CD4-positive, alpha-beta memory T cell (primary cell): ENCODE measurements at regions not wholly inside any gene's neighbourhood (a gene's known extent, or its start where the extent isn't known, plus 50 kb on each side); places are given as distances from the start of the nearest gene placed in this dataset.

ENCODE experiments used
- CTCF ChIA-PET: fragments of 350-600 bp; sonication (Branson Sonifier 250); formaldehyde crosslinking; loops from one replicate; lab custom pipeline; 2021; ENCODE audit warnings: inconsistent platforms; ENCODE audit not compliant: partially characterized antibody; lab: Charles Lee
- POLR2A ChIA-PET: fragments of 350-600 bp; sonication (Branson Sonifier 250); formaldehyde crosslinking; loops from one replicate; lab custom pipeline; 2021; ENCODE audit not compliant: partially characterized antibody; lab: Charles Lee
- DNase-seq, 5 donors: peaks; one replicate each; pipeline versions ENCODE4 v3.0.0 to v3.0.0-alpha.2; 2020 to 2022; ENCODE audit warnings: mixed read lengths in 1 of 5
- H3K27ac ChIP-seq: one replicate; pipeline ENCODE4 v1.7.0; 2013; ENCODE audit warnings: low read depth, low read length
- H3K27me3 ChIP-seq: 2 replicates; pipeline ENCODE4 v1.7.0; 2013; ENCODE audit warnings: mild to moderate bottlenecking, low read length, moderate library complexity; ENCODE audit not compliant: insufficient read depth
- H3K36me3 ChIP-seq: 2 replicates; pipeline ENCODE4 v1.7.0; 2013; ENCODE audit warnings: mild to moderate bottlenecking, low read length, moderate library complexity; ENCODE audit not compliant: insufficient read depth
- H3K4me1 ChIP-seq: 2 replicates; pipeline ENCODE4 v1.7.0; 2013; ENCODE audit warnings: mild to moderate bottlenecking, low read length, moderate library complexity; ENCODE audit not compliant: insufficient read depth
- H3K4me3 ChIP-seq, 2 donors: one replicate each; pipeline ENCODE4 v1.7.0; 2013; ENCODE audit warnings: low read length in 2 of 2, mild to moderate bottlenecking in 1 of 2
- H3K9me3 ChIP-seq, 2 donors: one replicate each; pipeline ENCODE4 v1.7.0; 2013; ENCODE audit warnings: low read length in 2 of 2, control low read depth in 1 of 2; ENCODE audit not compliant: control insufficient read depth in 1 of 2
- H3K27ac Mint-ChIP-seq, 7 donors: one replicate each; pipeline ENCODE4 v1.8.0; 2020 to 2021; ENCODE audit warnings: mixed read lengths in 7 of 7, mild to moderate bottlenecking in 6 of 7, inconsistent platforms in 3 of 7, moderate library complexity in 3 of 7
- H3K27me3 Mint-ChIP-seq, 2 donors: one replicate each; pipeline ENCODE4 v1.8.0; 2020 to 2021; ENCODE audit warnings: mixed read lengths in 2 of 2
- H3K36me3 Mint-ChIP-seq, 2 donors: one replicate each; pipeline ENCODE4 v1.8.0; 2020 to 2021; ENCODE audit warnings: mixed read lengths in 2 of 2, inconsistent platforms in 1 of 2, mild to moderate bottlenecking in 1 of 2
- H3K4me1 Mint-ChIP-seq, 4 donors: one replicate each; pipeline ENCODE4 v1.8.0; 2020 to 2021; ENCODE audit warnings: mixed read lengths in 4 of 4, mild to moderate bottlenecking in 1 of 4
- H3K4me3 Mint-ChIP-seq, 8 donors: one replicate each; pipeline ENCODE4 v1.8.0; 2020 to 2021; ENCODE audit warnings: mixed read lengths in 8 of 8, mild to moderate bottlenecking in 7 of 8, moderate library complexity in 6 of 8, inconsistent platforms in 3 of 8
- H3K9me3 Mint-ChIP-seq, 8 donors: one replicate each; pipeline ENCODE4 v1.8.0; 2020 to 2021; ENCODE audit warnings: mixed read lengths in 8 of 8, mild to moderate bottlenecking in 5 of 8, inconsistent platforms in 3 of 8, moderate library complexity in 1 of 8
- intact Hi-C: fragments of 100-400 bp; cut with micrococcal nuclease; formaldehyde crosslinking; loops from one replicate; pipeline ENCODE4 v1.15.1; 2023

GRCh38 chr2:167832868-167833287 lies 414.5 kb downstream of the STK39 start:
- no peaks in the 10 kb centered on the region for H3K4me1 ChIP-seq
- no peaks in the 10 kb centered on the region for H3K9me3 ChIP-seq
- Mint-ChIP-seq H3K4me1 (no peaks in the 10 kb centered on the region), H3K9me3 (peaks cover 0 to 4% (median 0%) of the 10 kb centered on the region in 8 donors), H3K36me3 (no peaks in the 10 kb centered on the region), H3K4me3 (no peak overlapping the region), H3K27ac (no peak overlapping the region), H3K27me3 (peaks cover 11% of the 10 kb centered on the region in 2 donors)
- POLR2A ChIA-PET: no interaction called here
- H3K27ac ChIP-seq: no peak overlapping the region
- no peaks in the 10 kb centered on the region for H3K27me3 ChIP-seq
- intact Hi-C loops: no loop called here
- CTCF ChIA-PET: no interaction called here
- no peak overlapping the region for H3K4me3 ChIP-seq
- no peak for DNase-seq
- H3K36me3 ChIP-seq: no peaks in the 10 kb centered on the region

DNA sequence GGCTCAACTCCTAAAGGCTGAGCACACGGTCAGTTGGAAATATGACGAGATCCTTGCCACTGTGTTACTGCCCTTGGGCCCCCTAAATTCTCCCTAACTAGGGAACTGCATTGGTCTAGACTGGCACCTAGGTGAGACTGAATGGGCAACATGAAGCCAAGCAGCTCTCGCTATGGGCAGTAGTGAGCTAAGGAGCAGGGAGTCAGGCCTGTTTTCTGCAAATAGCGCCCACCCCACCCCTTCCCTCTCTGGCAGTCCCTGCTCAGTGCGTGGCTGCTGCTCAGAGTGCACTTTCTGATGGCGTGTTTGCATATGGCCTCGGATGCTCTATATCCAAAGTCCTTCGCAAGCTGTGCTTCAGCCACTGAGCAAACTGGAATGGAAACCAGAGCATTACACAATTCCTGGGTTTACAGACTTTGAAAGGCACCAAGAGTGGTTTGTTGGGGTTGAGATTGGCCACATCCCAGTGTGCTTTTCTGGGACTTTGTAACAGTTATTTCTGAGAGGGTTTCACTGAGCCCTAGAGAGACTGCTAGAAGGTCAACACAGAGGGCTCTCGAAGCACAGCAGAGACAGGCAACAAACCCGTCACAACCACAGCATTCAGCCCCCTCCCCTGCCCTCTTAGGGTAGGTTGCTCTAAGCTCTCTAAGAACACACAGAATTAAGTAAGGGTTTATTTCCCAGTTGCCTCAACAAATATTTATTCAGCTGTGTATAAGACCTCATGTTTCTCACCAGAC lies 419.9 kb downstream of the STK39 start:
- no peak overlapping the region for H3K4me3 Mint-ChIP-seq
- CTCF ChIA-PET: no interaction called here
- H3K27ac Mint-ChIP-seq: no peak overlapping the region
- H3K4me3 ChIP-seq: no peak overlapping the region
- H3K27ac ChIP-seq: no peak overlapping the region
- no peaks in the 10 kb centered on the region for H3K9me3 ChIP-seq
- H3K4me1 ChIP-seq: no peaks in the 10 kb centered on the region
- no peaks in the 10 kb centered on the region for H3K36me3 Mint-ChIP-seq
- intact Hi-C loops: no loop called here
- no peaks in the 10 kb centered on the region for H3K27me3 ChIP-seq
- no peaks in the 10 kb centered on the region for H3K4me1 Mint-ChIP-seq
- no peak for DNase-seq
- peaks cover 7 to 15% of the 10 kb centered on the region in 2 donors for H3K27me3 Mint-ChIP-seq
- peaks cover 0 to 8% (median 0%) of the 10 kb centered on the region in 8 donors for H3K9me3 Mint-ChIP-seq
- no peaks in the 10 kb centered on the region for H3K36me3 ChIP-seq
- POLR2A ChIA-PET: no interaction called here

- Histone ChIP-seq H3K36me3 (no peaks in the 10 kb centered on the region), H3K4me3 (no peak overlapping the region), H3K27me3 (no peaks in the 10 kb centered on the region), H3K9me3 (no peaks in the 10 kb centered on the region), H3K4me1 (no peaks in the 10 kb centered on the region), H3K27ac (no peak overlapping the region)
- Mint-ChIP-seq H3K27ac (no peak overlapping the region), H3K36me3 (no peaks in the 10 kb centered on the region), H3K4me1 (no peaks in the 10 kb centered on the region), H3K27me3 (peaks cover 7 to 15% of the 10 kb centered on the region in 2 donors), H3K9me3 (peaks cover 0 to 8% (median 0%) of the 10 kb centered on the region in 8 donors), H3K4me3 (no peak overlapping the region)
- no peak for DNase-seq
- CTCF ChIA-PET: no interaction called here
- intact Hi-C loops: no loop called here
- POLR2A ChIA-PET: no interaction called here
These were observed 420.5 kb downstream of the STK39 start for GRCh38 chr2:167826906-167827305.

DNA sequence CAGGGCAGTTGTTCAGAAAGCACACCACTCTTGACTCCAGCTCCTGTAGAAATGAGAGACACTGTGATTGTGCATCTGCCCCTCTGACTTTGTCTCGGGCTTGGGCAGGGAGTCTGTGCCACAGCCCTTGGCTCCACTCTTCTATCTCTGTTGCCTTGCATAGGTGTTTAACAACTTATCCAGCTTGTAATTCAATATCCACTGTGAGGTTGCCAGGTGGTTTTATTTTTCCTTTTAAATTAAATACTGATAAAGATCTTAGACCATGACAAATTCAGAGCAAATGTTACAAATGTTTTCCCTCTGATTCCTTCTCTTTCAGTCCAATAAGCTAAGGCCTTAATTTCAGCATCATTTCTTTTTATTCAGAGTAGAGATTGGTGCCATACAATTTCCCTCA lies 421.7 kb downstream of the STK39 start:
- ChIA-PET POLR2A (no interaction called here), CTCF (no interaction called here)
- H3K4me1 Mint-ChIP-seq: no peaks in the 10 kb centered on the region
- Histone ChIP-seq H3K4me3 (no peak overlapping the region), H3K9me3 (no peaks in the 10 kb centered on the region), H3K27me3 (no peaks in the 10 kb centered on the region), H3K36me3 (no peaks in the 10 kb centered on the region), H3K27ac (no peak overlapping the region), H3K4me1 (no peaks in the 10 kb centered on the region)
- no peaks in the 10 kb centered on the region for H3K36me3 Mint-ChIP-seq
- intact Hi-C loops: no loop called here
- H3K9me3 Mint-ChIP-seq: peaks cover 0 to 8% (median 0%) of the 10 kb centered on the region in 8 donors
- no peak for DNase-seq
- H3K27ac Mint-ChIP-seq: no peak overlapping the region
- H3K4me3 Mint-ChIP-seq: no peak overlapping the region
- peaks cover 3 to 12% of the 10 kb centered on the region in 2 donors for H3K27me3 Mint-ChIP-seq

GRCh38 chr2:167822690-167823465 lies 424.5 kb downstream of the STK39 start:
- POLR2A ChIA-PET: no interaction called here
- Mint-ChIP-seq H3K4me3 (no peak overlapping the region), H3K27ac (no peak overlapping the region), H3K36me3 (no peaks in the 10 kb centered on the region), H3K27me3 (peaks cover 2 to 8% of the 10 kb centered on the region in 2 donors), H3K4me1 (no peaks in the 10 kb centered on the region), H3K9me3 (peaks cover 0 to 8% (median 0%) of the 10 kb centered on the region in 8 donors)
- intact Hi-C loops: no loop called here
- Histone ChIP-seq H3K27me3 (no peaks in the 10 kb centered on the region), H3K4me1 (no peaks in the 10 kb centered on the region), H3K9me3 (no peaks in the 10 kb centered on the region), H3K4me3 (no peak overlapping the region), H3K27ac (no peak overlapping the region), H3K36me3 (no peaks in the 10 kb centered on the region)
- CTCF ChIA-PET: no interaction called here
- DNase-seq: no peak

- no peaks in the 10 kb centered on the region for H3K4me1 Mint-ChIP-seq
- no peak overlapping the region for H3K4me3 Mint-ChIP-seq
- no peak overlapping the region for H3K27ac ChIP-seq
- no peaks in the 10 kb centered on the region for H3K4me1 ChIP-seq
- H3K27ac Mint-ChIP-seq: no peak overlapping the region
- ChIA-PET POLR2A (no interaction called here), CTCF (no interaction called here)
- peaks cover 0 to 5% (median 0%) of the 10 kb centered on the region in 8 donors for H3K9me3 Mint-ChIP-seq
- no peak overlapping the region for H3K4me3 ChIP-seq
- H3K36me3 Mint-ChIP-seq: no peaks in the 10 kb centered on the region
- no peak for DNase-seq
- intact Hi-C loops: no loop called here
- H3K27me3 ChIP-seq: no peaks in the 10 kb centered on the region
- peaks cover 2 to 8% of the 10 kb centered on the region in 2 donors for H3K27me3 Mint-ChIP-seq
- no peaks in the 10 kb centered on the region for H3K9me3 ChIP-seq
- H3K36me3 ChIP-seq: no peaks in the 10 kb centered on the region
These were observed 426.9 kb downstream of the STK39 start for GRCh38 chr2:167820488-167820887.

DNA sequence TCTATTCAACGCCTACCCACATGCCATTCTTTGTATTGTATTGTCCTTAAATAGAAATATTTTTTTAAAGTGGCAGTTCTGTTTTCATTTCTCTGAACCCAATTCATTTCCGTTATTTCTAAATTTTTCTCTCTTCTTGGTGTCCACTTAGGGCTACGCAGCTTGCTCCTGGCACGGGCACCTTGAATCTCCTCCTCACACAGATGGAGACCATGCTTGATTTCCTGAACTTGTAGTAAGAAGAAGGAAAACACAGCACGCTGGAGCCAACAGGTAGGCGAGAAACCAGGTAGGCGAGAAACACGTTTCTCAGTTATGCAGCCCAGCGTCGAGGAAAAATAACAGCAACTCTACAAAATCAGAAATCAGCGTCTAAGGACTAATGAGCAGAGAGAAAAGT lies 428.9 kb downstream of the STK39 start:
- ChIA-PET CTCF (no interaction called here), POLR2A (no interaction called here)
- Histone ChIP-seq H3K27ac (no peak overlapping the region), H3K36me3 (no peaks in the 10 kb centered on the region), H3K4me1 (no peaks in the 10 kb centered on the region), H3K4me3 (no peak overlapping the region), H3K9me3 (no peaks in the 10 kb centered on the region), H3K27me3 (no peaks in the 10 kb centered on the region)
- Mint-ChIP-seq H3K36me3 (no peaks in the 10 kb centered on the region), H3K27me3 (peaks cover 2 to 6% of the 10 kb centered on the region in 2 donors), H3K4me1 (no peaks in the 10 kb centered on the region), H3K27ac (no peak overlapping the region), H3K9me3 (no peaks in the 10 kb centered on the region), H3K4me3 (no peak overlapping the region)
- intact Hi-C loops: no loop called here
- DNase-seq: no peak
